ENCODE measurements at regions not wholly inside any gene's neighbourhood (a gene's known extent, or its start where the extent isn't known, plus 50 kb on each side); places are given as distances from the start of the nearest gene placed in this dataset.

DNA sequence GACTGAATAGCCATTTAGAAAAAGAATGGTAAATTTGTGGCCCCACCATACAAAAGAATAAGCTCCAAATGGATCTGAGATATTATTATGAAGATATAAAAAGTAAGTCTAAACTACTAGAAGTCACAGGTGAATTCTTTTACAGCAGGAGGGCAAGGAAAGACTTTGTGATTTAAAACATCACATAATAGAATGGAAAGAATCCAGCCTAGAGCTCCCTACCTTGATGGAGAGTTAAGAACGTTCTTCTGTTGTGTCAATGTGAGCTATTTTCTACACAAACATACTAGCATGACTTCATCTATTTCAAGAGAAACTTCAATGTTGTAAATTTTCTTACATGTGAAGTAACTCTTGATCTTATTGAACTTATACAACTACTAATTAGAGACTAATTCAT, 100.0 kb upstream of the NRSN1 start:
- Histone ChIP-seq H3K27ac (no peak overlapping the region), H3K27me3 (no peaks in the 10 kb centered on the region), H3K4me1 (no peaks in the 10 kb centered on the region), H3K36me3 (no peaks in the 10 kb centered on the region), H3K9me3 (peaks cover 0 to 12% (median 2%) of the 10 kb centered on the region in 12 donors), H3K4me3 (no peak overlapping the region)
- WGBS, 4 donors = 31 to 41% (median 38%) methylated on average over 1 of the region's 1 CpG
- DNase-seq (no peak), ATAC-seq (no peak)
- TF ChIP-seq POLR2A (IDR thresholded peaks at IDR 0.05) (no peak), CTCF (IDR thresholded peaks at IDR 0.05) (no peak)
- intact Hi-C loops (cut with DNase I) = no loop called here

DNA sequence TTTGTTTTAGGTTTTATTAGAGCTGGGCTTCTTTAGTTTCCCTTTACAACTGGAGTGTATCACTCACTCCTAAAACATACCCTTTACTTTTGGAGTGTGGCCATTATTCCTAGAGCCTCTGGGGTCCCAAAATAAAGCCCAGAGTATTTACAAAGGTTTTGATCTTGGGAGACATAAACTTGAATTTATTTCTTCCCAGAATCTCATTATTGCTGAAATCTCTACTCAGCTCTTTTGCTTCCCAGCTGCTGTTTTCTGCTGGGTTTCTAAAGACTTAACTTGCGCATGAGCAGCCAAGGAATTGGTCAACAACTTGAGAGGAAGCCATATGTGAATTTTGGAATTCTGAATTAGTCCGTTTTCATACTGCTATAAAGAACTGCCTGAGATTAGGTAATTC, 94.5 kb upstream of the NRSN1 start:
- Histone ChIP-seq H3K4me1 (no peaks in the 10 kb centered on the region), H3K27me3 (no peaks in the 10 kb centered on the region), H3K4me3 (no peak overlapping the region), H3K9me3 (peaks cover 0 to 23% (median 4%) of the 10 kb centered on the region in 12 donors), H3K27ac (no peak overlapping the region), H3K36me3 (no peaks in the 10 kb centered on the region)
- no peak for TF ChIP-seq POLR2A (IDR thresholded peaks at IDR 0.05)
- no peak for TF ChIP-seq CTCF (IDR thresholded peaks at IDR 0.05)
- ATAC-seq = no peak
- 76 to 81% (median 77%) methylated on average over 2 of the region's 2 CpGs for WGBS, 4 donors
- intact Hi-C loops (cut with DNase I) = no loop called here
- DNase-seq = no peak

DNA sequence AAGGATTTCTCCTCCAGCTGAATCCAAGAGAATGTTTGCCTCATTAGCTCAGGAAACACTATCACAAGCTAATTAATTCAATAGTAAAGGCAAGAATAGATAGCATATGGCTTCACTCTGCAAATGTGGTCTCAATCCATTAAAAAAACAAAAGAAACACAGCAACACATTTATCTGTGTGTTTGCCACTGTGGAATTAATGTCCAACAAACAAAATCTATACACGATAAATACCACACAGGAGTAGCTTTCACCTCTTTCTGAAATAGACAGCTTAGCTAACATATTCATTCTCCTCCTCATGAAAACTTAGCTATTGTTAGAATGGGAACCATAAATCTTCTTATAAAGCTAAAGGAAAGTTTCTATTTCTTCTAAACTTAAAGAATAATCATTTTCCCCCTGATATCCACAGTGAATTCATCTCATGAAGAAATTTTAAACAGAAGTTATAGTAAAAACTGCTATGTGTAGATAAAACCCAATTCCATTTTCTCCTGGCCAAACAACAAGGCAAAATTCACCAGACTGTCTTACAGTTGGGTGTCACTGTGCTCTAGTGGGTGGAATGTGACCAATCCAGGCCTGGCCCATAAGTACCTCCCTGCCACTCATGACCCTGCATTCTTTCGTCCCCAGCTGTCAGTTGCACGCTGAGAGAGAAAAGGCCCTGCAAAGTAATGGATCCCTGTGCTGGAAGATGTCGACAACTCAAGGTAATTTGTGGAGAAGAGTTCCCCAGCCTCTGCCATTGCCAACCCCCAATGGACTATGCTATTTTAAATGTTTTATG, 92.9 kb upstream of the NRSN1 start:
- H3K4me3 ChIP-seq = no peak overlapping the region
- H3K36me3 ChIP-seq = no peaks in the 10 kb centered on the region
- H3K27ac ChIP-seq = no peak overlapping the region
- ATAC-seq (peak in 2 of 4 donors; percentile 42 to 80), DNase-seq (peak in 1 of 5 donors; percentile 23)
- TF ChIP-seq POLR2A (IDR thresholded peaks at IDR 0.05) (no peak), CTCF (IDR thresholded peaks at IDR 0.05) (no peak)
- H3K27me3 ChIP-seq = no peaks in the 10 kb centered on the region
- no peaks in the 10 kb centered on the region for H3K4me1 ChIP-seq
- intact Hi-C loops (cut with DNase I) = no loop called here
- peaks cover 0 to 21% (median under 1%) of the 10 kb centered on the region in 12 donors for H3K9me3 ChIP-seq
- WGBS, 4 donors = 43 to 51% (median 46%) methylated on average over 4 of the region's 4 CpGs

DNA sequence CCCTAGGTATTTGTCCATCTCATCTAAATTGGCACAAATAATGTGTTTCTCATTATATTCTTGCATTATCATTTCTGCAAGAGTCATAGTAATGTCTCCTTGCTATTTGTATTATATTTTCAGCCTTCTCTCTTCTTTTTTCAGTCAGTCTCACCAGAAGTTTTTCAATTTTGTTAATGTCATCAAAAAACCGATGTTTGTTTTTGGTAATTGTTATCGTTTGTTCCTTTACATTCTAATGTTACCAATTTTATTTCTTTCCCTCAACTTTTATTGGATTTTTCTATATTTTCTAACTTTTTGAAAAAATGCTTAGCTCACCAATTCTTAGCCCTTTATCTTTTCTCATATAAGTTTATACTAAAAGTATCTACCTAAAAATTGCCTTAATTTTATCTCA, 82.2 kb upstream of the NRSN1 start:
- ATAC-seq (no peak), DNase-seq (no peak)
- H3K9me3 ChIP-seq = peaks cover 0 to 33% (median under 1%) of the 10 kb centered on the region in 12 donors
- H3K27ac ChIP-seq = no peak overlapping the region
- TF ChIP-seq POLR2A (IDR thresholded peaks at IDR 0.05) (no peak), CTCF (IDR thresholded peaks at IDR 0.05) (no peak)
- 76 to 94% (median 92%) methylated on average over 2 of the region's 2 CpGs for WGBS, 4 donors
- no peaks in the 10 kb centered on the region for H3K27me3 ChIP-seq
- H3K4me1 ChIP-seq = no peaks in the 10 kb centered on the region
- intact Hi-C loops (cut with DNase I) = no loop called here
- H3K4me3 ChIP-seq = no peak overlapping the region
- H3K36me3 ChIP-seq = no peaks in the 10 kb centered on the region
